H9 (cell line): ENCODE measurements at regions not wholly inside any gene's neighbourhood (a gene's known extent, or its start where the extent isn't known, plus 50 kb on each side); places are given as distances from the start of the nearest gene placed in this dataset.

Experiments
- DNase-seq: peaks from one replicate; pipeline ENCODE4 v3.0.0-alpha.2; 2017
- H2AFZ ChIP-seq: one replicate; pipeline ENCODE4 v1.6.1; 2013; ENCODE audit warnings: mild to moderate bottlenecking, low read length, control low read depth, moderate library complexity
- H2AK5ac ChIP-seq: 2 replicates; pipeline ENCODE4 v1.6.1; 2013; ENCODE audit warnings: low read length, control low read depth, mixed read lengths; ENCODE audit not compliant: insufficient read length
- H2BK120ac ChIP-seq: one replicate; pipeline ENCODE4 v1.6.1; 2013; ENCODE audit warnings: low read depth, mild to moderate bottlenecking, low read length, control low read depth, inconsistent platforms; ENCODE audit not compliant: poor library complexity, severe bottlenecking
- H2BK12ac ChIP-seq: 2 replicates; pipeline ENCODE4 v1.6.1; 2013; ENCODE audit warnings: low read length, control low read depth, mixed read lengths, low read depth; ENCODE audit not compliant: insufficient read length
- H2BK15ac ChIP-seq: 2 replicates; pipeline ENCODE4 v1.6.1; 2013; ENCODE audit warnings: low read depth, low read length, control low read depth
- H2BK20ac ChIP-seq: one replicate; pipeline ENCODE4 v1.6.1; 2013; ENCODE audit warnings: low read depth, mild to moderate bottlenecking, low read length, control low read depth, inconsistent platforms; ENCODE audit not compliant: poor library complexity, severe bottlenecking
- H2BK5ac ChIP-seq: 2 replicates; pipeline ENCODE4 v1.6.1; 2013; ENCODE audit warnings: low read length, control low read depth, mixed read lengths; ENCODE audit not compliant: insufficient read length
- H3K14ac ChIP-seq: 2 replicates; pipeline ENCODE4 v1.6.1; 2013; ENCODE audit warnings: low read length, control low read depth; ENCODE audit not compliant: insufficient read depth
- H3K18ac ChIP-seq: 2 replicates; pipeline ENCODE4 v1.6.1; 2013; ENCODE audit warnings: low read depth, mild to moderate bottlenecking, mixed read lengths, low read length, control low read depth; ENCODE audit not compliant: insufficient read length
- H3K23ac ChIP-seq: 2 replicates; pipeline ENCODE4 v1.6.1; 2013; ENCODE audit warnings: low read length, control low read depth, mixed read lengths, low read depth; ENCODE audit not compliant: insufficient read length
- H3K23me2 ChIP-seq: 2 replicates; pipeline ENCODE4 v1.6.1; 2013; ENCODE audit warnings: low read depth, mild to moderate bottlenecking, mixed read lengths, low read length, control low read depth; ENCODE audit not compliant: insufficient read length, poor library complexity, severe bottlenecking
- H3K27ac ChIP-seq: 2 replicates; pipeline ENCODE4 v1.5.1; 2013; ENCODE audit warnings: low read length, control low read depth, mixed read lengths, low read depth; ENCODE audit not compliant: insufficient read length
- H3K27me3 ChIP-seq: 2 replicates; pipeline ENCODE4 v1.6.1; 2013; ENCODE audit warnings: low read length, control low read depth, inconsistent platforms; ENCODE audit not compliant: insufficient read depth
- H3K4ac ChIP-seq: 2 replicates; pipeline ENCODE4 v1.6.1; 2013; ENCODE audit warnings: low read depth, mild to moderate bottlenecking, control low read depth, inconsistent platforms, low read length, moderate library complexity
- H3K4me1 ChIP-seq: 2 replicates; pipeline ENCODE4 v1.6.1; 2013; ENCODE audit warnings: low read length, control low read depth, inconsistent platforms; ENCODE audit not compliant: insufficient read depth
- H3K4me2 ChIP-seq: 2 replicates; pipeline ENCODE4 v1.6.1; 2013; ENCODE audit warnings: low read length, control low read depth, mixed read lengths; ENCODE audit not compliant: insufficient read length, insufficient read depth
- H3K56ac ChIP-seq: 2 replicates; pipeline ENCODE4 v1.6.1; 2013; ENCODE audit warnings: low read depth, mild to moderate bottlenecking, mixed read lengths, low read length, control low read depth; ENCODE audit not compliant: insufficient read length
- H3K79me1 ChIP-seq: 2 replicates; pipeline ENCODE4 v1.6.1; 2013; ENCODE audit warnings: low read depth, mild to moderate bottlenecking, moderate library complexity, low read length, control low read depth, inconsistent platforms; ENCODE audit not compliant: insufficient read depth, poor library complexity, severe bottlenecking
- H3K79me2 ChIP-seq: 2 replicates; pipeline ENCODE4 v1.6.1; 2013; ENCODE audit warnings: low read length, control low read depth, inconsistent platforms; ENCODE audit not compliant: insufficient read depth
- H3K9ac ChIP-seq: 2 replicates; pipeline ENCODE4 v1.6.1; 2013; ENCODE audit warnings: low read length, control low read depth, mixed read lengths; ENCODE audit not compliant: insufficient read length; ENCODE audit errors: extremely low read depth
- H3K9me3 ChIP-seq: one replicate; pipeline ENCODE4 v1.6.1; 2013; ENCODE audit warnings: low read depth, low read length, inconsistent platforms; ENCODE audit not compliant: control insufficient read depth
- H3T11ph ChIP-seq: one replicate; pipeline ENCODE4 v1.6.1; 2013; ENCODE audit warnings: mild to moderate bottlenecking, low read length, control low read depth, inconsistent platforms
- H4K20me1 ChIP-seq: one replicate; pipeline ENCODE4 v1.6.1; 2013; ENCODE audit not compliant: control insufficient read depth, insufficient read length, insufficient read depth
- H4K5ac ChIP-seq: 2 replicates; pipeline ENCODE4 v1.6.1; 2013; ENCODE audit warnings: low read depth, mild to moderate bottlenecking, mixed read lengths, low read length, control low read depth; ENCODE audit not compliant: insufficient read length
- H4K8ac ChIP-seq: replicated peaks from 2 replicates; pipeline ENCODE4 v1.6.1; 2013; ENCODE audit warnings: low read length, control low read depth, mixed read lengths, low read depth; ENCODE audit not compliant: insufficient read length
- H4K91ac ChIP-seq: 2 replicates; pipeline ENCODE4 v1.6.1; 2013; ENCODE audit warnings: low read depth, mild to moderate bottlenecking, moderate library complexity, mixed read lengths, low read length, control low read depth; ENCODE audit not compliant: insufficient read length
- H3K27ac Mint-ChIP-seq, 3 experiments: 2 replicates in 2 of 3; 3 replicates in 1 of 3; pipeline ENCODE4 v1.8.0; 2020 to 2021; ENCODE audit warnings: mixed read lengths in 3 of 3, mild to moderate bottlenecking in 1 of 3, moderate library complexity in 1 of 3
- H3K27me3 Mint-ChIP-seq: 2 replicates; pipeline ENCODE4 v1.8.0; 2021; ENCODE audit warnings: low read depth, mild to moderate bottlenecking, moderate library complexity, mixed read lengths
- H3K36me3 Mint-ChIP-seq, 3 experiments: 2 replicates in 2 of 3; 3 replicates in 1 of 3; pipeline ENCODE4 v1.8.0; 2020 to 2021; ENCODE audit warnings: low read depth in 3 of 3, mixed read lengths in 3 of 3; ENCODE audit not compliant: insufficient read depth in 1 of 3
- H3K4me1 Mint-ChIP-seq, 2 experiments: 2 replicates each; pipeline ENCODE4 v1.8.0; 2020; ENCODE audit warnings: mixed read lengths in 2 of 2
- H3K4me3 Mint-ChIP-seq, 2 experiments: 2 replicates in 1 of 2; 3 replicates in 1 of 2; pipeline ENCODE4 v1.8.0; 2020 to 2021; ENCODE audit warnings: mild to moderate bottlenecking in 2 of 2, mixed read lengths in 2 of 2, moderate library complexity in 1 of 2
- H3K9me3 Mint-ChIP-seq, 2 experiments: 2 replicates in 1 of 2; 3 replicates in 1 of 2; pipeline ENCODE4 v1.8.0; 2020; ENCODE audit warnings: mild to moderate bottlenecking in 2 of 2, mixed read lengths in 2 of 2, moderate library complexity in 1 of 2
- WGBS: extraction: QIAGEN DNeasy Blood & Tissue Kit; methylation state at CpG from one replicate; pipeline ENCODE4 v1.1.7; 2013; ENCODE audit warnings: missing lambda C conversion rate, low lambda C conversion rate, mixed read lengths; ENCODE audit not compliant: insufficient read length; ENCODE audit errors: extremely low coverage; 5-methylcytosine and 5-hydroxymethylcytosine counted together
- TF ChIP-seq, protein P1 (sequence below): fragments of 200-600 bp; sonication (generic); conservative IDR thresholded peaks from 3 replicates; pipeline ENCODE4 v1.8.0; 2021; ENCODE audit warnings: antibody characterized with exemption, mild to moderate bottlenecking

DNA sequence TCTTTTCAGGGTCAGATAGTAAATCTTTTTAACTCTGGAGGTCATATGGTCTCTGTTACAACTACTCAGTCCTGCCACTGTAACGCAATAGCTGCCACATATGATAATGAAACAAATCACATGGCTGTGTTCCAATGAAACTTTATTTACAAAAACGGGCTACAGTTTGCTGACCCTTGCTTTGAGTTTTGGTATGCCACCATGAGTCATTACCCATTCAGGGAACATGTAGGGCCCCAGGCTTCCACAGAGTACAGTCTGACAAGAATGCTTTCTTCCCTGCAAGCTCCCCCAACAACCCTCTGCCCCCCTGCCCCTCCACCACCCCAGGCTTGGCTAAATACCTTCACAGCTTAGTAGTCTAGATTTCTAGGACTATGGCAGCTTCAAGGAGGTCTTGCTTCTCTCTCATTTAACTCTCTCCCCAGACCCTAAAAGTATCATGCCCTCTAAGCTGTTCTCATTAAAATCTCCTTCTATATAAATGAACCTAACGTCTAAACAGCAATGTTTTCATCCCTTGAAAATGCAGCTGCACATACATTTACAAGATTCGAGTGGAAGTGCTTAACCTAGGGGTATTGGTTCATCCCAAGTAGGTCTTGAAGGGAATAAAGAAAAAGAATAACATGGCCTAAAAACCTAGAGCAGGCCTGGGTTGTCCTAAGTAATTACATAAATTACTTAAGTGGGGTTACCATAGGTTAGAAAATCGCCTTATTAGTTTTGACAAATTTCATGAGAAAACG is 117.8 kb upstream of the PRICKLE2 start:
- peaks cover 4% of the 10 kb centered on the region for H3K4me1 ChIP-seq
- no peak for DNase-seq
- H3K27ac ChIP-seq, result no peak overlapping the region

More for the DNA sequence above, 117.8 kb upstream of the PRICKLE2 start:
- H4K5ac ChIP-seq, result no peak overlapping the region
- Mint-ChIP-seq H3K27me3 (0 out of 2 replicates have a peak, but pooled peaks cover 2% of the 10 kb centered on the region), H3K4me3 (no peak overlapping the region), H3K9me3 (no peaks in the 10 kb centered on the region), H3K27ac (no peak overlapping the region), H3K4me1 (peaks cover 49 to 56% of the 10 kb centered on the region in 2 experiments), H3K36me3 (peaks cover 0 to 2% (median 0%) of the 10 kb centered on the region in 3 experiments; a peak in 1 of 7 replicates)
- no peak overlapping the region for H3K9ac ChIP-seq
- H2BK15ac ChIP-seq, result no peak overlapping the region
- H2BK120ac ChIP-seq, result no peak overlapping the region
- H2AK5ac ChIP-seq, result no peak overlapping the region
- no peak overlapping the region for H3K4me2 ChIP-seq
- no peak overlapping the region for H2BK5ac ChIP-seq
- H3K4ac ChIP-seq, result no peak overlapping the region
- no peaks in the 10 kb centered on the region for H3K79me1 ChIP-seq
- H3K23ac ChIP-seq, result no peak overlapping the region
- no peak overlapping the region for H3K18ac ChIP-seq
- TF ChIP-seq, protein P1, sequence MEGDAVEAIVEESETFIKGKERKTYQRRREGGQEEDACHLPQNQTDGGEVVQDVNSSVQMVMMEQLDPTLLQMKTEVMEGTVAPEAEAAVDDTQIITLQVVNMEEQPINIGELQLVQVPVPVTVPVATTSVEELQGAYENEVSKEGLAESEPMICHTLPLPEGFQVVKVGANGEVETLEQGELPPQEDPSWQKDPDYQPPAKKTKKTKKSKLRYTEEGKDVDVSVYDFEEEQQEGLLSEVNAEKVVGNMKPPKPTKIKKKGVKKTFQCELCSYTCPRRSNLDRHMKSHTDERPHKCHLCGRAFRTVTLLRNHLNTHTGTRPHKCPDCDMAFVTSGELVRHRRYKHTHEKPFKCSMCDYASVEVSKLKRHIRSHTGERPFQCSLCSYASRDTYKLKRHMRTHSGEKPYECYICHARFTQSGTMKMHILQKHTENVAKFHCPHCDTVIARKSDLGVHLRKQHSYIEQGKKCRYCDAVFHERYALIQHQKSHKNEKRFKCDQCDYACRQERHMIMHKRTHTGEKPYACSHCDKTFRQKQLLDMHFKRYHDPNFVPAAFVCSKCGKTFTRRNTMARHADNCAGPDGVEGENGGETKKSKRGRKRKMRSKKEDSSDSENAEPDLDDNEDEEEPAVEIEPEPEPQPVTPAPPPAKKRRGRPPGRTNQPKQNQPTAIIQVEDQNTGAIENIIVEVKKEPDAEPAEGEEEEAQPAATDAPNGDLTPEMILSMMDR, result no peak
- no peak overlapping the region for H3T11ph ChIP-seq
- no peak overlapping the region for H4K91ac ChIP-seq
- H3K56ac ChIP-seq, result no peak overlapping the region
- H3K79me2 ChIP-seq, result no peaks in the 10 kb centered on the region
- no peak overlapping the region for H3K14ac ChIP-seq
- WGBS, result no CpG with 5 or more reads among the region's 6 CpGs
- no peaks in the 10 kb centered on the region for H3K27me3 ChIP-seq
- no peaks in the 10 kb centered on the region for H3K9me3 ChIP-seq
- no peaks in the 10 kb centered on the region for H3K23me2 ChIP-seq
- H2BK12ac ChIP-seq, result no peak overlapping the region
- H4K8ac ChIP-seq, result no peak overlapping the region
- no peak overlapping the region for H2BK20ac ChIP-seq
- H2AFZ ChIP-seq, result no peak overlapping the region
- H4K20me1 ChIP-seq, result no peaks in the 10 kb centered on the region
